HG02852 (cell line): ENCODE measurements at regions not wholly inside any gene's neighbourhood (a gene's known extent, or its start where the extent isn't known, plus 50 kb on each side); places are given as distances from the start of the nearest gene placed in this dataset.

ENCODE experiments used
- ATAC-seq: cut with Tn5 transposase; IDR thresholded peaks from one replicate; pipeline ENCODE4 v1.9.1; 2021; ENCODE audit warnings: mild to moderate bottlenecking, moderate library complexity; ENCODE audit not compliant: unreplicated experiment

GRCh38 chr13:22263185-22263584 lies 592.3 kb downstream of the FGF9 start:
- no peak for ATAC-seq

- ATAC-seq = no peak
Observed at GRCh38 chr13:22265563-22265962, 594.7 kb downstream of the FGF9 start.

DNA sequence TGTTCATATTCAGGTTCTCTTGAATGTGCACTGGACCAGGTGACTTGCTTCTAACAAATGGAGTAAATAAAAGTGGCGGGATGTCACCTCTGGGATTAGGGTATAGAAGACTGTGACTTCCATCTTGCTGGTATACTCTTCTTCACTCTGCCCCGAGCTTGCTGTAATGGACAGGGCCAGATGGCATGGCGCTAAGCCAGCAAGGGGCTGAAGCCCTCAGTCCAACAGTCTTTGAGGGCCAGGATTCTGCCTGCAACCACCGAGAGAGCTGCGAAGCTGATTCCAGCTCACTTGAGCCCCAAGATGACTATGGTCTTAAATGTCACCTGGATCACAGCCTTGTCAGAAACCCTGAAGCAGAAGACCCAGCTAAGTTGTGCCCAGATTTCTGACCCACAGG lies 600.0 kb downstream of the FGF9 start:
- no peak for ATAC-seq

DNA sequence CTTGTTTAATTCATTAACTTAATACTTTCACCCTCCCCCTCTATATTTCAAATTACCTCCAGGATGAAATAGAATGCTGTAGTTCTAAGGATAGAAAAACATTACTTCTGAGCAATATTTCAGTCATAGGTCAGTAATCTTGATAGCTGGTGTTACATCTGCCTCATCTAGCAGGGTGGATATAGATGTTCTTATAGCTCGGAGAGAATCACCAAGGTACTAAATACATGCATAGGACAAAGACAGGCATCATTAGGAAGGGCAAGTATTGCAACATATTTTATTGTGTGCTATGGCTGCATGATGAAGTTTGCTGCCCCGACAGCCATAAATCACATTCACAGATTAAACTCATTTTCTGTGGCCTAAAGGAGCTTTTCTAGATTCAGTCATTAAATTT lies 601.0 kb downstream of the FGF9 start:
- ATAC-seq = no peak

- no peak for ATAC-seq
Observed at GRCh38 chr13:22275393-22275792, 604.5 kb downstream of the FGF9 start.

- no peak for ATAC-seq
Observed at GRCh38 chr13:22276616-22277015, 605.7 kb downstream of the FGF9 start.

GRCh38 chr13:22278336-22278929 lies 607.6 kb downstream of the FGF9 start:
- peak; percentile 68 for ATAC-seq

GRCh38 chr13:22285867-22286266 lies 615.0 kb downstream of the FGF9 start:
- no peak for ATAC-seq

GRCh38 chr13:22286338-22286737 lies 615.5 kb downstream of the FGF9 start:
- no peak for ATAC-seq

DNA sequence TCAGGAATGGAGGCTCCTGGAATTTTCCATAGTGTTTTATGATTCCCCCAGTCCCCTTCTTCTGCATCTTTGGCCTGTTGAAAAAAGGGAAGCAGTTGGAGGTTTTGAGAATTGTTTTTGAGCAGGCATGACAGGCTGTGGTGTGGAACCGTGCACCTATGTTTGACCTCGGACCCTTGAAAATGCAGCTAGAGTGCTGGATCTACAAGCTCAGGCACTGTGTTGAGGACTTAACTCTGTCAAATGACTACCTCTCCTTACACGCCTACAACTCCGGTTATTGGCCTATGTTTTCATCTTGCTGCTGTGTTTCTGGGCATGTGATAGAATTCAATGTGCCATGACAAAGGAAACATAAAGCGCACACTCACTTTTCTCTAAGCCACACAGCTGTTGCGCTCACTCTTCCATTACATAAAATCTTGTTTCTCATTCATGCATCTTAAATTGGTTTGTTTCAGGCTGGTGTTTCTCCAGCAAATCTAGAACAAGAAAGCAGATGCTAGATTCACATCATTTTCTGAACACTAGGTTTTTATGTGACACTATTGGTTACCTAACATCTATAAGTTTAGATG lies 616.6 kb downstream of the FGF9 start:
- ATAC-seq = no peak

- ATAC-seq = no peak
Observed at GRCh38 chr13:22288496-22288895, 617.6 kb downstream of the FGF9 start.

GRCh38 chr13:22289711-22290110 lies 618.8 kb downstream of the FGF9 start:
- no peak for ATAC-seq

DNA sequence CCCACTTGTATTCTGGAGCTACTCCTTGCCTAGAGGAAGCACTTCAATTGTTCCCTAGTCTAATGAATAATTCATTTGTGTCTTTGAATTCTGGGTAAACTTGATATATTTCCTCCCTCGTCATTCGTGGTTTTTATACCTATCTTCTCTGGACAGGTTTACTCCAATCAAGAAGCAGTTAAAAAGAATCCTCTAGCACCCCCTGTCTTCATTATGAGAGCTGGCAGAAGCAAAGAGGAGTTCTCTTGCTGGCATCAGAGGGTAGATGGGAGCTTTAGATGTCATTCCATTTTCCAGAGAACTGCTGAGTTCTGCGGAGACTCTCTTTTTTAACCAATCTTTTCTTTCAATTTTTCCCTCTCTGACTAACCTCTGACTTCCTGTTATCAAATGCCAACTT lies 627.7 kb downstream of the FGF9 start:
- ATAC-seq = no peak

DNA sequence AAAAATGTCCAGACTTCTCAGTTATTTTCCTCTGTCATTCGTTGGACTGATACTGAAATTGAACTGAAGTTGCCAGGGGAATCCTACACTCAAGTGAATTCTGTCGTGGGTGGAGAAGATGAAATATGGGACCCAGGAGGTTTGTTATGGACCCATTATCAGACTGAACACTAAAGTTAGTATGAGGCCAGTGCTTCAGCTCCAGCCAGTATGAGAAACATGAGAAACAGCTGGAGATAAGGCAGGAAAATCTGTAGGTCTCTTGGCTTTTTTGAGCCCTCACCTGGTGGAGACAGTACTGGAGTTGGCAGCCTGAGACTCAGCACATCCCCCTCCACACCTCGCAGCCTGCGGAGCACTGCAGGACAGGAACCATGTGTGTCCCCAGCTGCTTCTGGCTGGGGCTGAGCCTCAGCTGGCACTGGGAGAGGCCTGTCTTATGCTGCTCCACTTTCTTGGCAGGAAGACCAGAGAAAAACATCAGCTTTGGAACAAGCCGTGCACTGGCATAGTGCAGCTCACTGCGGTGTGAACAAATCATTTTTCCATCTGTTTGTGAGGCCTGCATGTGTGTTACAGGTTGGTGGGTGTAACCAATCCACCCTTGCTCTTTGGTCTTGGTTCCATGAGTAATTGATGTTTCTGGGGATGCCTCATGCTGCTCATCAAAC lies 641.0 kb downstream of the FGF9 start:
- ATAC-seq = no peak

DNA sequence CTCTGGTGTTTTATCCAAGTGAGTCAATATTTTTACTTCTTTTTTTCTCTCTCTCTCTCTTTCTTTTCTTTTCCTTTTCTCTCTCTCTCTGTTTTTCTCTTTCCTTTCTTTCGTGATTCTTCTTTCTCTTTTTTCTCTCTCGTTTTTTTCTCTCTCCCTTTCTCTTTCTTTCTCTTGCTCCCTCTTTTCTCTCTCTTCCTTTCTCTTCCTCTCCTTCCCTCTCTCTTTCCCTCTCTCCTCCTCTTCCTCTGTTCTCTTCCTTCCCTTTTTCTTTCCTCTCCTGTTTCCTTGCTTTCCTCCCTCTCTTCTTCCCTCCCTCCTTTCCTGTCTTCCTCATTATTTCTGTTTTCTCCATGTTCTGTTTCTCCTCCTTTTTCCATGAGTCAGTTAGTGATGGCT lies 641.5 kb downstream of the FGF9 start:
- no peak for ATAC-seq

DNA sequence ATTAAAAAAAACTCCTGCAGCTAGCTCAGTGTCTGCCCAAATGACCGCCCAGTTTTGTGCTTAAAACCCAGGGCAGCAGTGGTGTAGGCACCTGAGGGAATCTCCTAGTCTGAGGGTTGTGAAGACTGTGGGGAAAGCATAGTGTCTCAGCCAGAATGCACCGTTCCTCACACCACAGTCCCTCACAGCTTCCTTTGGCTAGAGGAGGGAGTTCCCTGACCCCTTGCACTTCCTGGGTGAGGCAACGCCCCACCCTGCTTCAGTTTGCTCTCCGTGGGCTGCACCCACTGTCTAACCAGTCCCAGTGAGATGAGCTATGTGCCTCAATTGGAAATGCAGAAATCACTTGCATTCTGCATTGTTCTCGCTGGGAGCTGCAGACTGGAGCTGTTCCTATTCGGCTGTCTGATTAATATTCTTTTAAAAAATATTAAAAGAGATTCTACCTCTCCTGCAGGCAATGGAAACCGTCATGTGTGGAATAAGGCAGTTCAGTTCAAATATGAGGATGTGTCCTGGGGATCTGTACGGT lies 645.7 kb downstream of the FGF9 start:
- no peak for ATAC-seq

- ATAC-seq = no peak
Observed at GRCh38 chr13:22320991-22321390, 650.1 kb downstream of the FGF9 start.

- ATAC-seq = no peak
Observed at GRCh38 chr13:22325761-22326160, 654.9 kb downstream of the FGF9 start.

GRCh38 chr13:22332416-22332815 lies 661.5 kb downstream of the FGF9 start:
- no peak for ATAC-seq

DNA sequence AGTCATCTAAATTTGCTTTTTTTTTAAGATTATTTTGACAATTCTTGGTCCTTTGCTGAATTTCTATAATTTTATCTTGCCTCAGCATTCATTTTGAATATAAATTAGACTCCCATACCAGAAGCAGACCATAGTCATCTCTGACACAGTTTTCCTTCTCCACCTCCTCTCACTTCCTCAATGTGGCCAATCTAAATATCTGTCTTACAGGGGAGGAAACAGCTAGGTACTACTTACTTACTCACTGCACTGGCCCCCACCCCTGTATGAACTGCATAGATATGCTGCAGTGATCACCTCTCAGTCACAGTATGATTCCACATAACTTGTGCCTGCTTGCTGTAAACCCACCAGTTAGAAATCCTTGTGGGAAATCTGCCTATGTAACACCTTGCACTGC lies 665.6 kb downstream of the FGF9 start:
- peak; percentile 60 for ATAC-seq

GRCh38 chr13:22357132-22357531 lies 686.3 kb downstream of the FGF9 start:
- ATAC-seq = no peak

DNA sequence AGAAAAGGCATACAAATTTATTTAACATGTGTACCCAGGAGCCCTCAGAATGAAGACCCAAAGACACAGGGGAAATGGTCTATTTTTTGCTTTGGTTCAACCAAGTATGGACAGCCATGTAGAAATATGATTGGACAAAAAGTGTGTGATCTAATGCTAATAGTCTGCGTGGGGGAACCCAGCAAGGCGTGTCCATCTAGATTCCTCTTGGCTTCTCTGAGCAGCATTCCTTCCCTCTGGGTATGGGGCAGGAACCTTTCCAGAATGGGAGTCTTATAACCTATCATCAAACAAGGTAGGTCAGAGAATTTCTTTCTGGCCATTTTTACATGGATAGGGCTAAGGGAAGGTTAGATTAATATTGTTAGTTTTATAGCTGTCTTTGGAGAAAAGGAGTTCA lies 698.2 kb downstream of the FGF9 start:
- no peak for ATAC-seq
